22Rv1 (cell line): ENCODE measurements at regions not wholly inside any gene's neighbourhood (a gene's known extent, or its start where the extent isn't known, plus 50 kb on each side); places are given as distances from the start of the nearest gene placed in this dataset.

Source experiments
- ZFX ChIP-seq: fragments of 450-650 bp; IDR thresholded peaks from 2 replicates; pipeline ENCODE4 v1.6.1; 2017; ENCODE audit warnings: antibody characterized with exemption, borderline replicate concordance
- TF ChIP-seq, protein P1 (sequence below): fragments of 450-650 bp; IDR thresholded peaks from 2 replicates; pipeline ENCODE4 v1.5.1; 2017; ENCODE audit warnings: mild to moderate bottlenecking

DNA sequence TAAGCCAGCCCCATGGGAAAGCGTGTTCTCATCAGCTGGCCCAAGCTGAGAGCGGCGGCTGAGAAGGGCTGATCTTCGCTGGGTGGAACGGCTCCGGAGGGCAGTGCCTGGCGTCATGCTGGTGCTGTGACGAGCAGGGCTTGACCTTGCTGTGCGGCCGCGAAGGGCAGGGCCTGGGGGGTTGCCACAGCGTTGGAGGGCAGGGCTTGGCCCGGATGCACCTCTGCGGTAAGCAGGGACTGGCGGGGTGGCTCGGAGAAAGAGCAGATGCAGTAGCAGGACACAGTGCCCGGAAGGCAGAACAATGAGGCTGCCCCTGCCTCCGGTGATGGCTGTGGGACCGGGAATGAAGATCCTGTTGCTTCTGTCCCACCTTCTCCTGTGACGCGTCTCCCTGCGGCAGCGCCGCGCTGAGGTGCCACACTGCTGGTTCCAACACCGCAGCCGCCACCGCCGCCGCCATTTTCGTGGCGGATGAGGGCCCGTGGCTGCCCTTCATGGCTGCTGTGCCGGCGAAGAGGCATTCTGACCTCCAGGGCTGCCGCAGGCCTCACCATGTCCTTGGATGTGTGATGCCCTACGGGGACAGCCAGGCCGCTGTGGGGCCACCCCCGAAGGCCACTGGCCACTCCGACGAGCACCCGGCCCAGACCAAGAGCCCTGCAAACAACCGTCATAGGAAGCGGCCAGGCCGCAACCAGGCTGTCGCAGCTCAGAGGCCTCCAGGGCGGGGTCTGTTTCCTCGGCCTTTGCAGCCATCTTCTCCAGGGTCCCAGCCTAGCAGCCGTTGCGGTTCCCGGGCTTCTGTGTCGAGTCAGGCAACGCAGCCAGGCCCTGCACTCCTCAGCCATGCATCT is 890.5 kb upstream of the CTNND2 start:
- TF ChIP-seq, protein P1, sequence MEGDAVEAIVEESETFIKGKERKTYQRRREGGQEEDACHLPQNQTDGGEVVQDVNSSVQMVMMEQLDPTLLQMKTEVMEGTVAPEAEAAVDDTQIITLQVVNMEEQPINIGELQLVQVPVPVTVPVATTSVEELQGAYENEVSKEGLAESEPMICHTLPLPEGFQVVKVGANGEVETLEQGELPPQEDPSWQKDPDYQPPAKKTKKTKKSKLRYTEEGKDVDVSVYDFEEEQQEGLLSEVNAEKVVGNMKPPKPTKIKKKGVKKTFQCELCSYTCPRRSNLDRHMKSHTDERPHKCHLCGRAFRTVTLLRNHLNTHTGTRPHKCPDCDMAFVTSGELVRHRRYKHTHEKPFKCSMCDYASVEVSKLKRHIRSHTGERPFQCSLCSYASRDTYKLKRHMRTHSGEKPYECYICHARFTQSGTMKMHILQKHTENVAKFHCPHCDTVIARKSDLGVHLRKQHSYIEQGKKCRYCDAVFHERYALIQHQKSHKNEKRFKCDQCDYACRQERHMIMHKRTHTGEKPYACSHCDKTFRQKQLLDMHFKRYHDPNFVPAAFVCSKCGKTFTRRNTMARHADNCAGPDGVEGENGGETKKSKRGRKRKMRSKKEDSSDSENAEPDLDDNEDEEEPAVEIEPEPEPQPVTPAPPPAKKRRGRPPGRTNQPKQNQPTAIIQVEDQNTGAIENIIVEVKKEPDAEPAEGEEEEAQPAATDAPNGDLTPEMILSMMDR: no peak
- TF ChIP-seq ZFX: no peak
